ENCODE measurements at regions not wholly inside any gene's neighbourhood (a gene's known extent, or its start where the extent isn't known, plus 50 kb on each side); places are given as distances from the start of the nearest gene placed in this dataset.

GRCh38 chr20:57828696-57829095 lies 118.9 kb upstream of the PMEPA1 start:
- TF ChIP-seq CTCF (IDR thresholded peaks at IDR 0.05): no peak
- TF ChIP-seq POLR2A (IDR thresholded peaks at IDR 0.05): no peak

All from tibial nerve (tissue), 3 donors.